KBM-7 (cell line): ENCODE measurements at regions not wholly inside any gene's neighbourhood (a gene's known extent, or its start where the extent isn't known, plus 50 kb on each side); places are given as distances from the start of the nearest gene placed in this dataset.

Experiments used
- DNase-seq: peaks from one replicate; pipeline ENCODE4 v3.0.0-alpha.2; 2015
- in situ Hi-C: fragments of 300-500 bp; cut with MboI; formaldehyde crosslinking; loops from 2 replicates; pipeline ENCODE4 v1.14.3; 2020; ENCODE audit warnings: low sequenced_read_pairs, low pct_unique_long_range_greater_than_20kb, mixed read lengths

- DNase-seq: no peak
- in situ Hi-C loops: no loop called here
Observed at GRCh38 chr3:105923140-105923539, 54.3 kb upstream of the CBLB start.

GRCh38 chr3:105927741-105928140 is 58.9 kb upstream of the CBLB start:
- no peak for DNase-seq
- in situ Hi-C loops: no loop called here

GRCh38 chr3:105930733-105931132 is 61.9 kb upstream of the CBLB start:
- no peak for DNase-seq
- in situ Hi-C loops: no loop called here

- in situ Hi-C loops: no loop called here
Observed at GRCh38 chr3:105931500-105931899, 62.7 kb upstream of the CBLB start.

GRCh38 chr3:105933871-105934270 is 65.1 kb upstream of the CBLB start:
- in situ Hi-C loops: no loop called here

More at GRCh38 chr3:105931500-105931899, 62.7 kb upstream of the CBLB start:
- no peak for DNase-seq

GRCh38 chr3:105938101-105938500 is 69.3 kb upstream of the CBLB start:
- in situ Hi-C loops: no loop called here

More at GRCh38 chr3:105933871-105934270, 65.1 kb upstream of the CBLB start:
- DNase-seq: no peak

GRCh38 chr3:105938806-105939205 is 70.0 kb upstream of the CBLB start:
- in situ Hi-C loops: no loop called here
- DNase-seq: no peak

More at GRCh38 chr3:105938101-105938500, 69.3 kb upstream of the CBLB start:
- no peak for DNase-seq

- DNase-seq: no peak
- in situ Hi-C loops: no loop called here
Observed at GRCh38 chr3:105944276-105944675, 75.5 kb upstream of the CBLB start.

GRCh38 chr3:105944721-105945120 is 75.9 kb upstream of the CBLB start:
- in situ Hi-C loops: no loop called here
- no peak for DNase-seq

GRCh38 chr3:105948101-105948500 is 79.3 kb upstream of the CBLB start:
- no peak for DNase-seq
- in situ Hi-C loops: no loop called here

GRCh38 chr3:105950881-105951600 is 82.2 kb upstream of the CBLB start:
- no peak for DNase-seq
- in situ Hi-C loops: no loop called here

- no peak for DNase-seq
Observed at GRCh38 chr3:105953831-105954230, 85.0 kb upstream of the CBLB start.

GRCh38 chr3:105956306-105956705 is 87.5 kb upstream of the CBLB start:
- no peak for DNase-seq
- in situ Hi-C loops: no loop called here

More at GRCh38 chr3:105953831-105954230, 85.0 kb upstream of the CBLB start:
- in situ Hi-C loops: no loop called here

- in situ Hi-C loops: no loop called here
- no peak for DNase-seq
Observed at GRCh38 chr3:105957722-105958121, 88.9 kb upstream of the CBLB start.

- in situ Hi-C loops: no loop called here
- DNase-seq: no peak
Observed at GRCh38 chr3:105958237-105959000, 89.6 kb upstream of the CBLB start.

GRCh38 chr3:105959851-105960250 is 91.0 kb upstream of the CBLB start:
- in situ Hi-C loops: no loop called here
- DNase-seq: peak; percentile 33

- in situ Hi-C loops: no loop called here
Observed at GRCh38 chr3:105960381-105960780, 91.6 kb upstream of the CBLB start.

GRCh38 chr3:105963161-105963560 is 94.3 kb upstream of the CBLB start:
- in situ Hi-C loops: no loop called here
- DNase-seq: no peak

More at GRCh38 chr3:105960381-105960780, 91.6 kb upstream of the CBLB start:
- DNase-seq: no peak

GRCh38 chr3:105965384-105965783 is 96.6 kb upstream of the CBLB start:
- no peak for DNase-seq
- in situ Hi-C loops: no loop called here

GRCh38 chr3:105967117-105967516 is 98.3 kb upstream of the CBLB start:
- DNase-seq: no peak
- in situ Hi-C loops: no loop called here
